Esophagus (tissue), 2 donors: ENCODE measurements at regions not wholly inside any gene's neighbourhood (a gene's known extent, or its start where the extent isn't known, plus 50 kb on each side); places are given as distances from the start of the nearest gene placed in this dataset.

Experiments used
- H3K27ac ChIP-seq, 2 donors: one replicate each; pipeline ENCODE4 v1.5.1; 2013; ENCODE audit warnings: low read depth in 2 of 2, mild to moderate bottlenecking in 2 of 2, inconsistent platforms in 1 of 2, low read length in 1 of 2, moderate library complexity in 1 of 2
- H3K27me3 ChIP-seq, 2 donors: one replicate each; pipeline ENCODE4 v1.6.1; 2013; ENCODE audit warnings: low read length in 2 of 2, control low read depth in 1 of 2, mild to moderate bottlenecking in 1 of 2; ENCODE audit not compliant: insufficient read depth in 2 of 2, control insufficient read depth in 1 of 2
- H3K36me3 ChIP-seq, 2 donors: one replicate each; pipeline ENCODE4 v1.6.1; 2013; ENCODE audit warnings: low read length in 1 of 2; ENCODE audit not compliant: control insufficient read depth in 2 of 2, insufficient read depth in 2 of 2
- H3K4me1 ChIP-seq, 2 donors: one replicate each; pipeline ENCODE4 v1.6.1; 2013; ENCODE audit warnings: low read length in 1 of 2; ENCODE audit not compliant: control insufficient read depth in 2 of 2, insufficient read depth in 2 of 2
- H3K4me3 ChIP-seq, 2 donors: one replicate each; pipeline ENCODE4 v1.5.1; 2013; ENCODE audit warnings: low read length in 2 of 2, mild to moderate bottlenecking in 2 of 2, low read depth in 1 of 2, moderate library complexity in 1 of 2
- H3K9me3 ChIP-seq, 2 donors: one replicate each; pipeline ENCODE4 v1.6.1; 2013; ENCODE audit warnings: mild to moderate bottlenecking in 2 of 2, low read depth in 1 of 2, low read length in 1 of 2, moderate library complexity in 1 of 2; ENCODE audit not compliant: control insufficient read depth in 2 of 2, insufficient read depth in 1 of 2
- WGBS, 2 donors: extraction: QIAGEN DNeasy Blood & Tissue Kit; methylation state at CpG; one replicate each; pipeline ENCODE4 v1.1.7; 2013; 5-methylcytosine and 5-hydroxymethylcytosine counted together
- donor health status: healthy with polysubstance abuse.
- donor health status: Bipolar disorder and iron deficiency.

DNA sequence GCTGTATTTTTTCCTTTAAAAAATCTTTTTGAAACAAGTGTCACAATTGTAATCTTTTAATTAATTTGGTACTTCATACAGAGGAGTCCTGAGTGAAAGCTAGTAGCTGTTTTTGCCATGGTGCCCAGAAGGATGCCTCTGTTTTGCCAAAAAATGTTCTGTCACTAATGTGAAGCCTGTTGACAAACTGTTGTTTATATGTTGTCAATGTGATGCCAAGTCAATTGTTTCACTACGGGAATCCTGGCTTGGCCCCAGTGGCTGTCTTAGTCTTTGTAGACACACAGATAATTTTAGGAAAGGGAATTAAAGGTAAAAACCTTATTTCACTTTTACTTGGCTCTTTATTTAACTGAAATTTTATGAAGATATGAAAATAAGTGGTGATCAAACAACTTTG lies 706.4 kb upstream of the MMS22L start:
- no peak overlapping the region for H3K4me3 ChIP-seq
- WGBS, 2 donors: 10 to 14% methylated on average over 1 of the region's 1 CpG
- H3K4me1 ChIP-seq: no peaks in the 10 kb centered on the region
- H3K36me3 ChIP-seq: no peaks in the 10 kb centered on the region
- H3K27me3 ChIP-seq: no peaks in the 10 kb centered on the region
- H3K9me3 ChIP-seq: no peaks in the 10 kb centered on the region
- no peak overlapping the region for H3K27ac ChIP-seq

DNA sequence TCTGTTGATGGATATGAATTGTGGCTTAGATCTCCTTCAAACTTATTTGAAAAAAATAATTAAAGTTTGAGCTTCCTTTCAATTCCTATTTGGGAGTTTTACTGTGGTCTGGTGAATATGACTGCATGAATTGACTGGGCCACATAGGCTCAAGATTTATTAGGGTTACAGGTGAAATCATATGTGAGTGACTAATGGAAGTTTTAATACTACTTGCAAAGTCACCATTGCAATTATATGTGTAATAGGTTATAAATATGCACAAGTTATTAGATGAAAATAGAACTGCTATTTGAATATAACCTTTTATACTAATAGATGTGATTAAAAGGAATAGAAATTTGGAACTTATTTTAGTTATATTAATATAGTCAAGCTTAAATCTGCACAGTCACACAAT lies 712.1 kb upstream of the MMS22L start:
- no peaks in the 10 kb centered on the region for H3K36me3 ChIP-seq
- H3K4me1 ChIP-seq: no peaks in the 10 kb centered on the region
- H3K27ac ChIP-seq: no peak overlapping the region
- H3K9me3 ChIP-seq: no peaks in the 10 kb centered on the region
- H3K4me3 ChIP-seq: no peak overlapping the region
- H3K27me3 ChIP-seq: no peaks in the 10 kb centered on the region

GRCh38 chr6:98002678-98003077 lies 719.7 kb upstream of the MMS22L start:
- no peak overlapping the region for H3K27ac ChIP-seq

GRCh38 chr6:98014442-98015201 lies 731.6 kb upstream of the MMS22L start:
- no peaks in the 10 kb centered on the region for H3K27me3 ChIP-seq
- 62% methylated on average over 6 of the region's 6 CpGs for WGBS, 2 donors
- no peak overlapping the region for H3K4me3 ChIP-seq

More at GRCh38 chr6:98002678-98003077, 719.7 kb upstream of the MMS22L start:
- Histone ChIP-seq H3K4me1 (no peaks in the 10 kb centered on the region), H3K9me3 (no peaks in the 10 kb centered on the region), H3K36me3 (no peaks in the 10 kb centered on the region), H3K4me3 (no peak overlapping the region), H3K27me3 (no peaks in the 10 kb centered on the region)
- WGBS, 2 donors: 98 to 100% methylated on average over 1 of the region's 1 CpG

DNA sequence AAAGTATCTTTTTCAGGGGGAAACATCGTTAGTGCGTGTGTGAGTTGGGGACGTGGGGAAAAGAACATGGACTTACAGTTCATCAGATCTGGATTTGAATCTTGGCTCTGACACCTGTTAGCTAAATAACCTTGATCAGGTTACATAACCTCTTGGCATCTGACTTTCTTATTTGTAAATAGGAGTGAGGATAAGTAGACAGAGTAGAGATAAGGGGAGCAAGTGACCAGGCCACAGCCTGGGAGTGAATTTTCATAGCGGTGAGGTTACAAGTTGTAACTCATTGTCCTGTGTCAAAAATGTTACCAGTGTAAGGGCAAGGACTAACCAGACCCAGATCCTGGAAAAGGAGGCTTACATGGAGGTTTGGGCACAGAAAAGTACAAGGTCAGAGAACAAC lies 733.5 kb upstream of the MMS22L start:
- 72 to 81% methylated on average over 4 of the region's 4 CpGs for WGBS, 2 donors
- Histone ChIP-seq H3K27me3 (no peaks in the 10 kb centered on the region), H3K9me3 (no peaks in the 10 kb centered on the region), H3K4me1 (no peaks in the 10 kb centered on the region), H3K27ac (no peak overlapping the region), H3K36me3 (no peaks in the 10 kb centered on the region), H3K4me3 (no peak overlapping the region)

More at GRCh38 chr6:98014442-98015201, 731.6 kb upstream of the MMS22L start:
- Histone ChIP-seq H3K9me3 (no peaks in the 10 kb centered on the region), H3K36me3 (no peaks in the 10 kb centered on the region), H3K27ac (no peak overlapping the region), H3K4me1 (no peaks in the 10 kb centered on the region)

DNA sequence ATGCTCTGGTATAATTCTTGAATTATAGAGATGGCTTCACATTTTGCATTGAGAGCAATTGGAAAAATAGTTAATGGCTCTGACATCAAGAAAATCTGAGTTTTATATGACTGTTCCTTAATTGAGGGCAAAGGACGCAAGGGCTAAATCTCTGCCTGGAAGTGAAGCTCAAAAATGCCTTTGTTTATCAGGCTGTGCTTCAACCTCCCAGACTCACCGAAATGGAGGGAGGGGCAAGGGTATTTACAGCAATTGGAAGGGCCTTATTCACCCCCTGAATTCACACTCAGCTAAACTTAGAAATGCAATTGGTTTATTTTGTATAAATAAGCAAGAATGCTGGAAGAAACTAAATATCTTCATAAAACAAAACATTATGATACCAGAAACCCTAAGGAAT lies 737.2 kb upstream of the MMS22L start:
- WGBS, 2 donors: 52% methylated on average over 2 of the region's 2 CpGs
- no peaks in the 10 kb centered on the region for H3K9me3 ChIP-seq
- H3K4me1 ChIP-seq: no peaks in the 10 kb centered on the region
- H3K36me3 ChIP-seq: no peaks in the 10 kb centered on the region
- no peak overlapping the region for H3K4me3 ChIP-seq
- no peaks in the 10 kb centered on the region for H3K27me3 ChIP-seq
- H3K27ac ChIP-seq: no peak overlapping the region

DNA sequence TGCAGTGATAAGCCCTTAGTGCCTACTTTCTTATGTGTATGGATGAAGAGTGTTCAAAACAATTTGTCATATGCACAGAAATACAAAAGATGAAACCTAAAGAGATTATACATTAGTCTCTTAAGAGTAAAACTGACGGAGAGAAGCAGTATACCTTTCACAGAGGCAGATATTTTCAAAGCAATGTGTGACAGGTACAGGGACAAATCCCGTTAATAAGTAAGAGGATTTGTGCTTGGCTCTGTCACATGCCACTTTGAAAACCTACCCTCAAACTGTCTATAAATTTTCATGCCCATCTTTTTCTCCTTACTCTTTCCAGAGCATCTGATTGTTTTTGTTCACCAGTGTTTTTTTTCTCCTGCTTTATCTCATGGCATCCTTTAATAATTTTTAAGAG lies 741.3 kb upstream of the MMS22L start:
- H3K36me3 ChIP-seq: no peaks in the 10 kb centered on the region
- H3K27ac ChIP-seq: no peak overlapping the region
- no peaks in the 10 kb centered on the region for H3K9me3 ChIP-seq
- WGBS, 2 donors: 69 to 75% methylated on average over 2 of the region's 2 CpGs
- no peak overlapping the region for H3K4me3 ChIP-seq
- H3K27me3 ChIP-seq: no peaks in the 10 kb centered on the region
- no peaks in the 10 kb centered on the region for H3K4me1 ChIP-seq

- WGBS, 2 donors: 69 to 77% methylated on average over 2 of the region's 2 CpGs
Observed at GRCh38 chr6:98027898-98028297, 744.9 kb upstream of the MMS22L start.

GRCh38 chr6:98033617-98034016 lies 750.6 kb upstream of the MMS22L start:
- H3K27ac ChIP-seq: no peak overlapping the region
- no peaks in the 10 kb centered on the region for H3K9me3 ChIP-seq
- WGBS, 2 donors: 74 to 85% methylated on average over 3 of the region's 3 CpGs
- H3K4me3 ChIP-seq: no peak overlapping the region
- H3K36me3 ChIP-seq: no peaks in the 10 kb centered on the region
- no peaks in the 10 kb centered on the region for H3K27me3 ChIP-seq
- no peaks in the 10 kb centered on the region for H3K4me1 ChIP-seq

More at GRCh38 chr6:98027898-98028297, 744.9 kb upstream of the MMS22L start:
- no peaks in the 10 kb centered on the region for H3K9me3 ChIP-seq
- no peaks in the 10 kb centered on the region for H3K36me3 ChIP-seq
- H3K4me3 ChIP-seq: no peak overlapping the region
- no peaks in the 10 kb centered on the region for H3K4me1 ChIP-seq
- no peak overlapping the region for H3K27ac ChIP-seq
- no peaks in the 10 kb centered on the region for H3K27me3 ChIP-seq

- Histone ChIP-seq H3K9me3 (no peaks in the 10 kb centered on the region), H3K27ac (no peak overlapping the region)
- WGBS, 2 donors: 30 to 46% methylated on average over 5 of the region's 5 CpGs
Observed at GRCh38 chr6:98036344-98036923, 753.4 kb upstream of the MMS22L start.

More at GRCh38 chr6:98036344-98036923, 753.4 kb upstream of the MMS22L start:
- Histone ChIP-seq H3K4me1 (no peaks in the 10 kb centered on the region), H3K36me3 (no peaks in the 10 kb centered on the region), H3K27me3 (no peaks in the 10 kb centered on the region), H3K4me3 (no peak overlapping the region)
